ENCODE measurements at regions not wholly inside any gene's neighbourhood (a gene's known extent, or its start where the extent isn't known, plus 50 kb on each side); places are given as distances from the start of the nearest gene placed in this dataset.
A peak's percentile ranks its signal among the peaks of the same experiment; 100 is the strongest.

DNA sequence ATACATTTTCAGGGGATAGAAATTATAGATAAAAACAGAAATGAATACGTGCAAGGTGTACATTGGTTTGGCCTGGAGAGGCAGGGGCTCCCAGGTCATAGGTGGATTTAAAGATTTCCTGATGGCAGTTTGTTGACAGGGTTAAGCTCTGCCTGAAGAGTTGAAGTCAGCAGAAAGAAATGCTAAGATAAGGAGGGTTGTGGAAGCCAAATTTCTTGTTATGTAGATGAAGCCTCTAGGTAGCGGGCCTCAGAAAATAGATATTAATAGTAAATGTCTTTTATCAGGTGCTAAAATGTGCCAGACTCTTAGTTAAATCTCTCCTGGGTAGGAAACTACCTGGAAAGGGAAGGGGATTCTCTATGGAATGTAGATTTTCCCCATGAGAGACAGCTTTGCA, 188.8 kb downstream of the CDH26 start:
- CTCF ChIA-PET: interaction anchor here (0.7 to 1.2 kb wide), 3 partner anchors 9 to 64 kb away, joined by 3 to 6 read pairs (median 3); no protein-coding TSS in a partner anchor
- TF ChIP-seq, protein P1, sequence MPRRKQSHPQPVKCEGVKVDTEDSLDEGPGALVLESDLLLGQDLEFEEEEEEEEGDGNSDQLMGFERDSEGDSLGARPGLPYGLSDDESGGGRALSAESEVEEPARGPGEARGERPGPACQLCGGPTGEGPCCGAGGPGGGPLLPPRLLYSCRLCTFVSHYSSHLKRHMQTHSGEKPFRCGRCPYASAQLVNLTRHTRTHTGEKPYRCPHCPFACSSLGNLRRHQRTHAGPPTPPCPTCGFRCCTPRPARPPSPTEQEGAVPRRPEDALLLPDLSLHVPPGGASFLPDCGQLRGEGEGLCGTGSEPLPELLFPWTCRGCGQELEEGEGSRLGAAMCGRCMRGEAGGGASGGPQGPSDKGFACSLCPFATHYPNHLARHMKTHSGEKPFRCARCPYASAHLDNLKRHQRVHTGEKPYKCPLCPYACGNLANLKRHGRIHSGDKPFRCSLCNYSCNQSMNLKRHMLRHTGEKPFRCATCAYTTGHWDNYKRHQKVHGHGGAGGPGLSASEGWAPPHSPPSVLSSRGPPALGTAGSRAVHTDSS (tag by site-specific recombination; IDR thresholded peaks at IDR 0.05): no peak
- TF ChIP-seq ZNF2 (tag by site-specific recombination; IDR thresholded peaks at IDR 0.05) (no peak), ZNF76 (tag by site-specific recombination; IDR thresholded peaks at IDR 0.05; ENCODE audit: borderline replicate concordance, low read depth) (no peak), HOXD13 (CRISPR knock-in tag; IDR thresholded peaks at IDR 0.05; ENCODE audit: borderline replicate concordance) (no peak), ZNF366 (tag by site-specific recombination; conservative IDR thresholded peaks at IDR 0.05) (no peak), ZNF664 (tag by site-specific recombination; IDR thresholded peaks at IDR 0.05) (no peak), ZXDB (tag by site-specific recombination; IDR thresholded peaks at IDR 0.05) (no peak), GFI1B (tag by site-specific recombination; IDR thresholded peaks at IDR 0.05) (no peak), ZNF837 (tag by site-specific recombination; IDR thresholded peaks at IDR 0.05) (no peak)
- TF ChIP-seq, protein P2, sequence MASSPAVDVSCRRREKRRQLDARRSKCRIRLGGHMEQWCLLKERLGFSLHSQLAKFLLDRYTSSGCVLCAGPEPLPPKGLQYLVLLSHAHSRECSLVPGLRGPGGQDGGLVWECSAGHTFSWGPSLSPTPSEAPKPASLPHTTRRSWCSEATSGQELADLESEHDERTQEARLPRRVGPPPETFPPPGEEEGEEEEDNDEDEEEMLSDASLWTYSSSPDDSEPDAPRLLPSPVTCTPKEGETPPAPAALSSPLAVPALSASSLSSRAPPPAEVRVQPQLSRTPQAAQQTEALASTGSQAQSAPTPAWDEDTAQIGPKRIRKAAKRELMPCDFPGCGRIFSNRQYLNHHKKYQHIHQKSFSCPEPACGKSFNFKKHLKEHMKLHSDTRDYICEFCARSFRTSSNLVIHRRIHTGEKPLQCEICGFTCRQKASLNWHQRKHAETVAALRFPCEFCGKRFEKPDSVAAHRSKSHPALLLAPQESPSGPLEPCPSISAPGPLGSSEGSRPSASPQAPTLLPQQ (tag by site-specific recombination; IDR thresholded peaks at IDR 0.05): no peak

DNA sequence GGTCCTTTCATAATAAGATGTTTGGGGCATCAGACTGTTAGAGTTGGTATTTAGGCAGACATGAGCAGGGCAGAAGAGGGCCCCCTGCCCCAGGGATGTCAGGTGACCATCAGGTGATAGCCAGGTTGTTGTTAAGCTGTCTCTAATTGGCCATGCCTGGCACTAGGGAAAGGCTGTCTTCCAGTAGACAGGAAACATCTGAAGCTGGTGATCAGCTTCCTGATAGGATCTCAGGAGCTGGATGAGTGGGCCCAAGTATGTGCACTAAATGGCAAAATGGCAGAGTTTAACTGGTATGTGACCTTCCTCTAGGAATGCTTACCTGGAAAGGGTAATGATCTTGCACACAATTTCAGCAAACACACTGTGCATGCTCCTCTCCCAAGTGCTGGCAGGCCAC, 190.7 kb downstream of the CDH26 start:
- Histone ChIP-seq H3K4me3 (ENCODE audit: low read depth, low read length) (no peak overlapping the region), H3K36me3 (ENCODE audit: control insufficient read depth in 2 of 2, insufficient read depth in 1 of 2, low read length in 2 of 2) (no peaks in the 10 kb centered on the region), H3K27ac (ENCODE audit: extremely low read depth, low read depth, low read length) (no peak overlapping the region), H3K4me1 (ENCODE audit: control insufficient read depth, insufficient read depth, low read length) (peaks cover 14% of the 10 kb centered on the region), H3K9me3 (ENCODE audit: control insufficient read depth, insufficient read depth, low read depth, low read length) (no peaks in the 10 kb centered on the region)
- ChIA-PET POLR2A (no interaction called here), CTCF (no interaction called here)
- no peak for TF ChIP-seq ZNF426 (tag by site-specific recombination; IDR thresholded peaks at IDR 0.05)
- no peak for TF ChIP-seq ZNF501 (tag by site-specific recombination; IDR thresholded peaks at IDR 0.05)
- no peak for TF ChIP-seq ZNF174 (tag by site-specific recombination; IDR thresholded peaks at IDR 0.05)
- no peak for TF ChIP-seq ZNF521 (tag by site-specific recombination; IDR thresholded peaks at IDR 0.05)
- no peak for TF ChIP-seq ZNF654 (tag by site-specific recombination; IDR thresholded peaks at IDR 0.05; ENCODE audit: low read depth)
- no peak for TF ChIP-seq SP7 (tag by site-specific recombination; IDR thresholded peaks at IDR 0.05)
- TF ChIP-seq, protein P3, sequence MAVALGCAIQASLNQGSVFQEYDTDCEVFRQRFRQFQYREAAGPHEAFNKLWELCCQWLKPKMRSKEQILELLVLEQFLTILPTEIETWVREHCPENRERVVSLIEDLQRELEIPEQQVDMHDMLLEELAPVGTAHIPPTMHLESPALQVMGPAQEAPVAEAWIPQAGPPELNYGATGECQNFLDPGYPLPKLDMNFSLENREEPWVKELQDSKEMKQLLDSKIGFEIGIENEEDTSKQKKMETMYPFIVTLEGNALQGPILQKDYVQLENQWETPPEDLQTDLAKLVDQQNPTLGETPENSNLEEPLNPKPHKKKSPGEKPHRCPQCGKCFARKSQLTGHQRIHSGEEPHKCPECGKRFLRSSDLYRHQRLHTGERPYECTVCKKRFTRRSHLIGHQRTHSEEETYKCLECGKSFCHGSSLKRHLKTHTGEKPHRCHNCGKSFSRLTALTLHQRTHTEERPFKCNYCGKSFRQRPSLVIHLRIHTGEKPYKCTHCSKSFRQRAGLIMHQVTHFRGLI (tag by site-specific recombination; IDR thresholded peaks at IDR 0.05): no peak

More for the DNA sequence above, 188.8 kb downstream of the CDH26 start:
- no peaks in the 10 kb centered on the region for H3K9me3 ChIP-seq (ENCODE audit: control insufficient read depth, insufficient read depth, low read depth, low read length)
- H3K36me3 ChIP-seq (ENCODE audit: control insufficient read depth in 2 of 2, insufficient read depth in 1 of 2, low read length in 2 of 2): no peaks in the 10 kb centered on the region
- POLR2A ChIA-PET: no interaction called here
- peaks cover 5% of the 10 kb centered on the region for H3K4me1 ChIP-seq (ENCODE audit: control insufficient read depth, insufficient read depth, low read length)
- no peak overlapping the region for H3K4me3 ChIP-seq (ENCODE audit: low read depth, low read length)
- H3K27ac ChIP-seq (ENCODE audit: extremely low read depth, low read depth, low read length): no peak overlapping the region

DNA sequence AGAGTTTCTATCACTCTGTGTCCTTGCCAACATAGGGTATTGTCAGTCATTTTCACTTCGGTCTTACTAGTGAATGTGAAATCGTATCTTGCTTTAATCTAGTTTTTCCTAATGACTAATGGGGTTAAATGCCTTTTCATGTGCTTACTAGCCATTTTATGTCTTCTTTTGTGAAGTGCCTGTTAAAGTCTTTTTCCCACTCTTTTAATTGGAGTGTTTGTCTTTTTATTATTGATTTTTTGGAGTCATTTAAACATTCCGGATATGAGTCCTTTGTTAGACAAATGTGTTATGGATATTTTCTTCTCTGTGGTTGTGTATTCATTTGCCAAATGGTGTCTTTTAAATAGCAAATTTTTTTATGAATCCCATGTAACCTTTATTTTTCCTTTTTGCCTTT, 194.6 kb downstream of the CDH26 start:
- ChIA-PET CTCF (interaction anchor here (0.6 kb wide), 1 partner anchor 113 kb away, joined by 6 read pairs; no protein-coding TSS in a partner anchor), POLR2A (no interaction called here)
- peaks cover 8% of the 10 kb centered on the region for H3K4me1 ChIP-seq (ENCODE audit: control insufficient read depth, insufficient read depth, low read length)
- H3K9me3 ChIP-seq (ENCODE audit: control insufficient read depth, insufficient read depth, low read depth, low read length): no peaks in the 10 kb centered on the region
- H3K4me3 ChIP-seq (ENCODE audit: low read depth, low read length): no peak overlapping the region
- no peaks in the 10 kb centered on the region; a peak in 1 of 3 replicates for H3K36me3 ChIP-seq (ENCODE audit: control insufficient read depth in 2 of 2, insufficient read depth in 1 of 2, low read length in 2 of 2)
- no peak overlapping the region for H3K27ac ChIP-seq (ENCODE audit: extremely low read depth, low read depth, low read length)
- TF ChIP-seq KLF16 (tag by site-specific recombination; IDR thresholded peaks at IDR 0.05) (0 out of 2 replicates have a peak, but pooled peaks have one; percentile 50), ZNF843 (tag by site-specific recombination; IDR thresholded peaks at IDR 0.05) (peak; percentile 57; the same call in 1 of the 2 replicates)
- TF ChIP-seq, protein P4, sequence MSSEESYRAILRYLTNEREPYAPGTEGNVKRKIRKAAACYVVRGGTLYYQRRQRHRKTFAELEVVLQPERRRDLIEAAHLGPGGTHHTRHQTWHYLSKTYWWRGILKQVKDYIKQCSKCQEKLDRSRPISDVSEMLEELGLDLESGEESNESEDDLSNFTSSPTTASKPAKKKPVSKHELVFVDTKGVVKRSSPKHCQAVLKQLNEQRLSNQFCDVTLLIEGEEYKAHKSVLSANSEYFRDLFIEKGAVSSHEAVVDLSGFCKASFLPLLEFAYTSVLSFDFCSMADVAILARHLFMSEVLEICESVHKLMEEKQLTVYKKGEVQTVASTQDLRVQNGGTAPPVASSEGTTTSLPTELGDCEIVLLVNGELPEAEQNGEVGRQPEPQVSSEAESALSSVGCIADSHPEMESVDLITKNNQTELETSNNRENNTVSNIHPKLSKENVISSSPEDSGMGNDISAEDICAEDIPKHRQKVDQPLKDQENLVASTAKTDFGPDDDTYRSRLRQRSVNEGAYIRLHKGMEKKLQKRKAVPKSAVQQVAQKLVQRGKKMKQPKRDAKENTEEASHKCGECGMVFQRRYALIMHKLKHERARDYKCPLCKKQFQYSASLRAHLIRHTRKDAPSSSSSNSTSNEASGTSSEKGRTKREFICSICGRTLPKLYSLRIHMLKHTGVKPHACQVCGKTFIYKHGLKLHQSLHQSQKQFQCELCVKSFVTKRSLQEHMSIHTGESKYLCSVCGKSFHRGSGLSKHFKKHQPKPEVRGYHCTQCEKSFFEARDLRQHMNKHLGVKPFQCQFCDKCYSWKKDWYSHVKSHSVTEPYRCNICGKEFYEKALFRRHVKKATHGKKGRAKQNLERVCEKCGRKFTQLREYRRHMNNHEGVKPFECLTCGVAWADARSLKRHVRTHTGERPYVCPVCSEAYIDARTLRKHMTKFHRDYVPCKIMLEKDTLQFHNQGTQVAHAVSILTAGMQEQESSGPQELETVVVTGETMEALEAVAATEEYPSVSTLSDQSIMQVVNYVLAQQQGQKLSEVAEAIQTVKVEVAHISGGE (tag by site-specific recombination; conservative IDR thresholded peaks at IDR 0.05; ENCODE audit: low read depth): no peak
- TF ChIP-seq, protein P5, sequence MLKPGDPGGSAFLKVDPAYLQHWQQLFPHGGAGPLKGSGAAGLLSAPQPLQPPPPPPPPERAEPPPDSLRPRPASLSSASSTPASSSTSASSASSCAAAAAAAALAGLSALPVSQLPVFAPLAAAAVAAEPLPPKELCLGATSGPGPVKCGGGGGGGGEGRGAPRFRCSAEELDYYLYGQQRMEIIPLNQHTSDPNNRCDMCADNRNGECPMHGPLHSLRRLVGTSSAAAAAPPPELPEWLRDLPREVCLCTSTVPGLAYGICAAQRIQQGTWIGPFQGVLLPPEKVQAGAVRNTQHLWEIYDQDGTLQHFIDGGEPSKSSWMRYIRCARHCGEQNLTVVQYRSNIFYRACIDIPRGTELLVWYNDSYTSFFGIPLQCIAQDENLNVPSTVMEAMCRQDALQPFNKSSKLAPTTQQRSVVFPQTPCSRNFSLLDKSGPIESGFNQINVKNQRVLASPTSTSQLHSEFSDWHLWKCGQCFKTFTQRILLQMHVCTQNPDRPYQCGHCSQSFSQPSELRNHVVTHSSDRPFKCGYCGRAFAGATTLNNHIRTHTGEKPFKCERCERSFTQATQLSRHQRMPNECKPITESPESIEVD (tag by site-specific recombination; IDR thresholded peaks at IDR 0.05): peak; percentile 84

All from HEK293 (cell line).